Mesodermal cell (in vitro differentiated cells): ENCODE measurements at regions not wholly inside any gene's neighbourhood (a gene's known extent, or its start where the extent isn't known, plus 50 kb on each side); places are given as distances from the start of the nearest gene placed in this dataset.

Experiments
- H3K27ac ChIP-seq: 2 replicates; pipeline ENCODE4 v1.7.0; 2013; ENCODE audit warnings: mild to moderate bottlenecking, low read depth, low read length, moderate library complexity; ENCODE audit not compliant: severe bottlenecking
- H3K36me3 ChIP-seq: 2 replicates; pipeline ENCODE4 v1.7.1; 2013; ENCODE audit warnings: mild to moderate bottlenecking, low read length, moderate library complexity; ENCODE audit not compliant: control insufficient read depth, insufficient read depth
- H3K4me1 ChIP-seq: one replicate; pipeline ENCODE4 v1.7.1; 2013; ENCODE audit warnings: mild to moderate bottlenecking, low read length; ENCODE audit not compliant: insufficient read depth, control insufficient read depth, poor library complexity, severe bottlenecking
- H3K4me3 ChIP-seq: 2 replicates; pipeline ENCODE4 v1.7.0; 2013; ENCODE audit warnings: low read length, control low read depth, mild to moderate bottlenecking; ENCODE audit not compliant: insufficient read depth, poor library complexity, severe bottlenecking; ENCODE audit errors: extremely low read depth
- H3K9me3 ChIP-seq: 2 replicates; pipeline ENCODE4 v1.7.1; 2013; ENCODE audit warnings: mild to moderate bottlenecking, low read length, moderate library complexity; ENCODE audit not compliant: control insufficient read depth
- WGBS, 2 experiments: methylation state at CpG; one replicate each; pipeline ENCODE4 v1.1.5; 2013; ENCODE audit warnings: missing lambda C conversion rate in 2 of 2; ENCODE audit not compliant: insufficient coverage in 2 of 2; 5-methylcytosine and 5-hydroxymethylcytosine counted together

GRCh38 chr15:60057554-60057953 is 53.4 kb downstream of the FOXB1 start:
- Histone ChIP-seq H3K9me3 (peaks cover 13% of the 10 kb centered on the region), H3K4me1 (no peaks in the 10 kb centered on the region), H3K4me3 (no peak overlapping the region), H3K36me3 (no peaks in the 10 kb centered on the region), H3K27ac (no peak overlapping the region)
- WGBS, 2 experiments = 77 to 100% methylated on average over 3 of the region's 3 CpGs

GRCh38 chr15:60059186-60059585 is 55.1 kb downstream of the FOXB1 start:
- 80 to 100% methylated on average over 1 of the region's 1 CpG for WGBS, 2 experiments
- H3K27ac ChIP-seq = no peak overlapping the region
- no peaks in the 10 kb centered on the region for H3K36me3 ChIP-seq
- no peaks in the 10 kb centered on the region for H3K4me1 ChIP-seq
- no peak overlapping the region for H3K4me3 ChIP-seq
- peaks cover 17% of the 10 kb centered on the region for H3K9me3 ChIP-seq

- Histone ChIP-seq H3K36me3 (no peaks in the 10 kb centered on the region), H3K4me1 (no peaks in the 10 kb centered on the region), H3K4me3 (no peak overlapping the region), H3K27ac (no peak overlapping the region), H3K9me3 (peaks cover 17% of the 10 kb centered on the region)
- 88 to 90% methylated on average over 1 of the region's 1 CpG for WGBS, 2 experiments
Measured at GRCh38 chr15:60061758-60062157, 57.6 kb downstream of the FOXB1 start.

GRCh38 chr15:60062826-60063225 is 58.7 kb downstream of the FOXB1 start:
- Histone ChIP-seq H3K4me1 (no peaks in the 10 kb centered on the region), H3K9me3 (peaks cover 17% of the 10 kb centered on the region), H3K27ac (no peak overlapping the region), H3K36me3 (no peaks in the 10 kb centered on the region), H3K4me3 (no peak overlapping the region)
- WGBS, 2 experiments = 100% methylated on average over 1 of the region's 3 CpGs

GRCh38 chr15:60065951-60066350 is 61.8 kb downstream of the FOXB1 start:
- Histone ChIP-seq H3K36me3 (no peaks in the 10 kb centered on the region), H3K27ac (no peak overlapping the region), H3K4me3 (no peak overlapping the region), H3K9me3 (peaks cover 17% of the 10 kb centered on the region), H3K4me1 (no peaks in the 10 kb centered on the region)
- 87 to 97% methylated on average over 3 to 5 of the region's 7 CpGs for WGBS, 2 experiments

GRCh38 chr15:60070838-60071493 is 66.9 kb downstream of the FOXB1 start:
- Histone ChIP-seq H3K9me3 (no peaks in the 10 kb centered on the region), H3K4me1 (no peaks in the 10 kb centered on the region), H3K36me3 (no peaks in the 10 kb centered on the region), H3K4me3 (no peak overlapping the region), H3K27ac (no peak overlapping the region)
- 78 to 81% methylated on average over 6 of the region's 8 CpGs for WGBS, 2 experiments

- Histone ChIP-seq H3K4me1 (no peaks in the 10 kb centered on the region), H3K36me3 (no peaks in the 10 kb centered on the region), H3K27ac (no peak overlapping the region), H3K9me3 (no peaks in the 10 kb centered on the region), H3K4me3 (no peak overlapping the region)
- 76 to 100% methylated on average over 2 to 3 of the region's 5 CpGs for WGBS, 2 experiments
Measured at GRCh38 chr15:60072826-60073465, 68.8 kb downstream of the FOXB1 start.

GRCh38 chr15:60073466-60073840 is 69.3 kb downstream of the FOXB1 start:
- Histone ChIP-seq H3K4me3 (no peak overlapping the region), H3K27ac (no peak overlapping the region), H3K4me1 (peaks cover 3% of the 10 kb centered on the region), H3K9me3 (no peaks in the 10 kb centered on the region), H3K36me3 (no peaks in the 10 kb centered on the region)
- WGBS, 2 experiments = 84 to 100% methylated on average over 2 of the region's 3 CpGs

GRCh38 chr15:60074181-60074885 is 70.2 kb downstream of the FOXB1 start:
- H3K4me1 ChIP-seq = peaks cover 3% of the 10 kb centered on the region
- no peaks in the 10 kb centered on the region for H3K9me3 ChIP-seq
- WGBS, 2 experiments = 69 to 100% methylated on average over 1 to 2 of the region's 6 CpGs
- H3K4me3 ChIP-seq = no peak overlapping the region
- no peak overlapping the region for H3K27ac ChIP-seq
- no peaks in the 10 kb centered on the region for H3K36me3 ChIP-seq

- Histone ChIP-seq H3K4me1 (peaks cover 3% of the 10 kb centered on the region), H3K27ac (peak overlapping the region; percentile 45), H3K9me3 (no peaks in the 10 kb centered on the region), H3K36me3 (no peaks in the 10 kb centered on the region), H3K4me3 (no peak overlapping the region)
- 66 to 73% methylated on average over 4 to 5 of the region's 5 CpGs for WGBS, 2 experiments
Measured at GRCh38 chr15:60076045-60076444, 71.9 kb downstream of the FOXB1 start.
